ENCODE measurements at regions not wholly inside any gene's neighbourhood (a gene's known extent, or its start where the extent isn't known, plus 50 kb on each side); places are given as distances from the start of the nearest gene placed in this dataset.

- no peak for DNase-seq (ENCODE audit: low read depth in 2 of 2)
Measured at GRCh38 chr5:6832994-6833393, 119.8 kb downstream of the TENT4A start.

GRCh38 chr5:6833406-6833805 lies 120.2 kb downstream of the TENT4A start:
- no peak for DNase-seq (ENCODE audit: low read depth in 2 of 2)

DNA sequence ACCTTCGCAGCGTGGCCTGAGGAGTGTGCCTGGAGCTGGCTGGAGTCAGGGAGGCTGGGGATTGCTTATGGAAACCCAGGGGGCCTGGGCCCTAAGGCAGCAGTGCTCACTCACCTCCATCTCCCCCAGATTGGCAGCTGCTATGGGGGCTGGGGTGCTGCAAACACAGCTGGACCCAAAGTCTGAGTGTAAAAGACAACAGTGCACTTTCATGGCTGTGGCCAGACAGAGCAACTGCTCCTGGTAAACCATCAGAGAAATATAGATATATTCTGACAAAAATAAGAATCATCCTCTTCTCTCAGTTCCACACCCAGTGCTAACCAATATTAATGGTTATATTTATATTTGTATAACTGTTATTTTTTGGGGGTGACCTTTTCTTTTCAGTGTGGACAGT lies 123.9 kb downstream of the TENT4A start:
- no peak for DNase-seq (ENCODE audit: low read depth in 2 of 2)

DNA sequence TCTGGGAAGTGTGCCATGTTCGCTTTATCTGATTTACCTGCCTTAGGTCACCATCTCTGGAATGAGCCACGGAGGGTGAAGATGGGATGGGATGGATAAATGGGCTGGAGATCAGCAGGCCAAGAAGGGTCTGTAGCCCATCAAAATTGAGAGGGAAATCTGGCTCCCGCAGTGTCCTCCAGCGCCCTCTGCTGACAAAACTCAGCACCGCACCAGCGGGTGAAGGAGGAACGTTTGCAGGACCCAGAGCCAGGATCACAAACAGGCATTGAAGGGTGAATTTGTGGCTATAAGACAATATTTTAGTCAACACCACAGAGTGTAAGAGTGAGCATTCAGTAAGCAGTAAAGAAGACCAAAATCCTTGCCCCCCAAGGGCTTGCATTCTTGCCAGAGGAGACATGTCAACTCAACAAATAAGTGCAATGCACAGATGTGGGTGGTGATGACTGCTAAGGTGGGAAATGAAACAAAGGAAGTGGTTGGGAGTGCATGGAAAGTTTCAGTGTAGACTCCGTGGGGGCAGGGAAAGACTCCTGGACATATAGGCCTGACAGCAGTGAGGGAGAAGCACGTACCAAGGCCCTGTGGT lies 124.4 kb downstream of the TENT4A start:
- DNase-seq (ENCODE audit: low read depth in 2 of 2): no peak

DNA sequence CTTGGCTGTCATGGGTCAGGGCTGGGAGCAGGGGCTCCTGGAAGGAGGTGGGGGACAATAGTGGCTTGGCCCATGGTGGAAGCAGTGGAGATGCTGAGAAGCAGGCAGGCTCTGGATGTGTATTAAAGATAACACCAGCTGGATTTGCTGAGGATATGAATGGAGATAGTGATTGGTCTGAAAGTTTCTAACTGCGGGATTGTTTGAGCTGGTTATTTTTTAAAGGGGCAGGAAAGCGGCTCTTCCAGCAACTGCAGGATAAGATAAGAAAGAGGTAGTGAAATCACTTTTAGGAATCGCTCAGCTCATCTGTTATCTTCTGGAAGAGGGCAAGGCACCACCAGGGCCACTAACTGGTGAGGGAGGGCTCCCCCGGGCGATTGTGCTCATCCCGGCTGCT lies 125.5 kb downstream of the TENT4A start:
- no peak for DNase-seq (ENCODE audit: low read depth in 2 of 2)

DNA sequence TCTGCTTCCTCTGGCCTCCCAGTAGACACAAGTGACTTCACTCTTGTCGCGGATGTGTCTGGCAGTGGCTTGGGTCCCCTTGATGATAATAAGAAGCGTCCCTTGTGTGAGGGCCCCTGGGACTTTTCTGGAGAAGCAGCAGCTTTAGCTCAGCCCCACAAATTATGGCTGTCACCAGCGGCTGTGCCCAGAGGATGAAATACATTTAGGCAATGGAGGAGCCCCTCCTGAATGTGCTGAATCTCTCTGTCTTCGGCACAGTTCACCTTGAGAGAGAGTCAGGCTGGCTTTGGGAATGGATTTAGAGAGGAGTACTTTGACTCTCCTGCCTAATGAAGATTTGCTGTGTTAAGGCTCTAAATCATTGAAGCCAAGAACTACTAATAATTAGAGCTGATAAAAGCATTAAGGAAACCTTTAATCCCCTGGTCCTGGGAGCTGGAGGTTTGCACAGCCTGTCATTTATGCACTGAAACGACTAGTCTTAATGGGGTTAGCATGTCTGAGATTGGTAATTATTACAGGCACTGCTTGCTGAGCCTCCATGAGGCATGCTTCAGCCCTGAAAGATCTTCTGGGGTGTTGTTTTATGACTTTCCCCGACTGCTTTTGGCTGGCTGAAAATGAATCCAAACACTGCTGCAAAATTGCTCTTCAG lies 127.0 kb downstream of the TENT4A start:
- DNase-seq (ENCODE audit: low read depth in 2 of 2): no peak

DNA sequence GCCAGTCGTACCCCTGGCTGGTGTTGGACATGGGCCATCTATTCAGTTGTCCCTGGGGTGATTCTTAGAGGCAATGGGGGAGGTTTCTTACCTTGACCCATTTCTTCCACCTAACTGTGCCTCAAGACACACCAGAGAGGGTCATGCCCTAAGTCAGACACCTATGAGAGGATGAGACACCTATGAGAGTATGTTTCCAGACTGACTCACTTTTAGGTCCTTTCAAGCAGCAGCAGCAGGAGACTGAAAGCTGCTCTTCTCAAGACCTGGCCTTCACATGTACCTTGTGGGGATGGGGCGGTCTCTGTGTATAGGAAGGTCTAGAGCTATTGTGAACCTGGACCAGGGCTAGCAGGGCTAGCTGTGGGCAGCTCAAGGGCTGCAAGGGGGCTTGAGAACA lies 130.1 kb downstream of the TENT4A start:
- DNase-seq (ENCODE audit: low read depth in 2 of 2): no peak

DNA sequence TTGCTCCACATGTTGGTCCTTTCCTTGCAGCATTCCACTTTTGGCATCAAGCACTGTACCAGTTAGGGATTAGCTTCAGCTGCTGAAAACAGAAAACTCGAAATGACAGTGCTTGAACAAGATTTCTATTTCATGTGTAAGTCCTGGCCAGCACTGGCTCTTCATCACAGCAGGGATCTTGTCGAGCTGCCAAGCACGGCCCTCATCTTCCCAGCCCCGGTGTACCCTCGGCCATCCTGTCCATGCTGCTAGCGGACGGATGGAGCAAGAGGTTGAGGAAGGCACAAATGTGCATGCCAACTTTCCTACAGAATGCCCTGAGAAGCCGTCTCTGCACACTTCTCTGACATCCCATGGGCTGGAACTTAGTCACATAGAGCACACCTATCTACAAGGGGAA lies 130.6 kb downstream of the TENT4A start:
- no peak for DNase-seq (ENCODE audit: low read depth in 2 of 2)

- DNase-seq (ENCODE audit: low read depth in 2 of 2): no peak
Measured at GRCh38 chr5:6845856-6846255, 132.6 kb downstream of the TENT4A start.

- DNase-seq (ENCODE audit: low read depth in 2 of 2): no peak
Measured at GRCh38 chr5:6847870-6848269, 134.6 kb downstream of the TENT4A start.

DNA sequence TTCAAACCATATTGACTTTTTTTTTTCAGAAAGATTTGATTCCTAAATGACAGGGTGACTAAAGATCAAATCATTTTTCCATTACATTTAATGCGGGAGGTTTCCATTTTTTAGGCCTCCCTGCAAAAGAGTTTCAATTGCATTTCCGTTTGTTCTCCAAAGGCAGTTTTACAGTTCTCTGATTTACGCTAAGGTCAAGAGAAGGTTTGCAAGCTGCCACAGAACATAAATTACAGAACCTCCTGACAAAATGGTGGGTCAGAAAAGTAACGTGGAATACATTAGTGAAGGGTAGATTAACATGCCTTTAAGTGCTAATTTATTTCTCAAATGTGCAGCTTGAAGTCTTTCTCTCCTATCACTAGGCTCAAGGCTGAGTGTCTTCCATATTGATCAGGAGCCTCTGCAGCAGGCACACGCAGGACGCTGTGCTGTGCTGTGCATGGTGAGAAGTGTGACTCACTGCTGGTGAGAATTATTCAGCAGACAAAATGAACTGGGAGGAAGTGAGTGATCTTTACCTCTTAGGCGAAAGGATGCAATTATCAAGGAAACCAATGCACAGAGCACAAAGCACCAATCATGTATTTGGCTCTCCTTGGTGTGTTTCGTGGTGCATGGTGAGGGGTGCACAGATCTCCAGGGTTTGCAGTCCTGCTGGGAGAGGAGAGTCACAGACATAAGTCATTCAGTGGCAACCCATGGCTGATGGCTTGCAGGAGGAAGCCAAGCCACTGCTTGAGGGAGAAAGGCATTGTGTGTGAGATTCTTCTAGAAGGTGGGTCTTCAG lies 136.3 kb downstream of the TENT4A start:
- DNase-seq (ENCODE audit: low read depth in 2 of 2): no peak

DNA sequence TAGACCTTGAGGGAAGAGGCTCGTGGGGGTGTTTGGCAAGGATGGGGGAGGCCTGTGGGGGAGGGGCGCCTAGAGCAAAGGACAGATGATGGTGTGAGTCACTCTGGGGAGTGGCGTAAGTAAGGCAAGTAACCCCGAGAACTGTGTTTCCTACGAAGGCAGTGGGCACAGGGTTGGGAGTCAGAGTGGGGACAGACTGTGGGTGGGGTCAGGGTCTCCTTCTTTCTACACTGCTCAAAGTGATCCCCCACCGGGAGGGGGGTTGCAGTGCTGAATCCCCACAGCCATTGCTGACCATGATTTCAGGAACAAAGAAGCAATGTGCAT lies 136.8 kb downstream of the TENT4A start:
- DNase-seq (ENCODE audit: low read depth in 2 of 2): no peak

GRCh38 chr5:6856653-6857052 lies 143.4 kb downstream of the TENT4A start:
- DNase-seq (ENCODE audit: low read depth in 2 of 2): no peak

GRCh38 chr5:6858419-6858818 lies 145.2 kb downstream of the TENT4A start:
- DNase-seq (ENCODE audit: low read depth in 2 of 2): no peak

- no peak for DNase-seq (ENCODE audit: low read depth in 2 of 2)
Measured at GRCh38 chr5:6859023-6859422, 145.8 kb downstream of the TENT4A start.

GRCh38 chr5:6859951-6860638 lies 146.9 kb downstream of the TENT4A start:
- DNase-seq (ENCODE audit: low read depth in 2 of 2): no peak

DNA sequence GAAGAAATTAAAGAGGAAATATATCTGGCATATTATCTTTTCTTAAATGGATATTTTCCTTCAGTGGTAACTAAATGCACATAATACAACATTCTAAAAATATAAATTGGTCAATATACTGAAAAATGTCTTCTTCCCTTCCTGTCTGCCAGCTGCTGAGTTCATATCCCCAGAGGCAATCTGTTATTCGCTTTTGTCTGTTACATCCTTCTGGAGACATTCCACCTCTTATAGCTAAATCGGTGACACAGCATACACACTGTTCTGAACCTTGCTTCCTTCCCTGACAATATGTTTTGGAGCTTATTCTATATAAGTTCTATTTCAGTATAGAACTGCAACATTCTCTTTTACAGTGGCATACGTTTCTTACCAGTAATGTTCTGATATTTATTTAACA lies 147.8 kb downstream of the TENT4A start:
- no peak for DNase-seq (ENCODE audit: low read depth in 2 of 2)

DNA sequence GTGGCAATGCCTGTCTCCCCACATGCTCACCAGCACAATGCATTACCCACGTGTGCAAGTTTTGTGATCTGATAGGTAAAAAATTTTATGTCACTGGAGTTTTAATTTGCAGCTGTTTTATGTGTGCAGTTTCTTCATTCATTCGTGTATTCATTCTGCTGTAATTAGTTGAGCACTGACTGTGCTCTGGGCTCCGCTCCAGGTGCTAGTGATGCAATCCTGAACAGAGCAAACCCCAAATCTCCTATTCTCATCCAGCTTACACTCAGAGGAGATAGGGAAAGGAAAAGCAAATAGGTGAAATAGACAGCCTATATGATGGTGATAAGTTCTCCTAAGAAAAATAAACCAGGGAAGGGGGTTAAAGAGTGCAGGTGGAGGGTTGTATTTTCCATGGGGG lies 148.4 kb downstream of the TENT4A start:
- DNase-seq (ENCODE audit: low read depth in 2 of 2): no peak

DNA sequence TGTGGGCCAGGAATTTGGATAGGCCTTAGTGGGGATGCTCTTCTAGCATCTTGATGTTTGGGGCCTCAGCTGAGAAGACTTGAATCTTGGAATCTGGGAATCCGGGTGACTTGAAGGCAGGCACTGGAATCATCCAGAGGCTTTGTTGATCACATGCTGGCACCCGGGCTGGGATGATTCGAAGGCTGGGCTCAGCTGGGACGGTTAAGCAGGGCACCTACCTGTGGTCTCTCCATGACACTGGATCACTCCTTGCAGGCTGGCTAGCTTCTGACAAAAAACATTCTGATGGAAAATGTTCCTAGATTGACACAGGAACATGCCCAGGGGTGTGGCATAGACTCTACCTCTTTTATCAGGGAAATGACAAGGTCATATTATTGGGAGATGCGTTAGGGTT lies 149.1 kb downstream of the TENT4A start:
- DNase-seq (ENCODE audit: low read depth in 2 of 2): no peak

DNA sequence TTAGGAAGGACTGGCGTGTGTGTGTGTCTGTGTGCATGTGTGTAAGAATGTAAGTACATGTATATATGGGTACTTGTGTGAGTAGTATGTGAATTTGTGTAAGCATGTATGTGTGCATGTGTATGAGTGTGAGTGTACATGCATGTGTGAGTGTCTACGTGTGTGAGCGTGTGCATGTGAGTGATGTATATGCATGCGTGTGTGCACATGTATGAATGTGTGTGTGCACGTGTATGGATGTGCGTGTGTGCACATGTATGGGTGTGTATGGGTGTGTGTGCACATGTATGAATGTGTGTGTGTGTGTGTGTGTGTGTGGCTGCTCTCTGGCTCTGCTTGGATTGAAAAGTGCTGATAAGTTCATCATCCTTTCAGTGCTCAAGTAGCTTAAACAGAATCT lies 154.5 kb downstream of the TENT4A start:
- DNase-seq (ENCODE audit: low read depth in 2 of 2): no peak

- DNase-seq (ENCODE audit: low read depth in 2 of 2): no peak
Measured at GRCh38 chr5:6868171-6868570, 154.9 kb downstream of the TENT4A start.

- DNase-seq (ENCODE audit: low read depth in 2 of 2): no peak
Measured at GRCh38 chr5:6868575-6869215, 155.5 kb downstream of the TENT4A start.
